Nephron (organoid): ENCODE measurements at regions not wholly inside any gene's neighbourhood (a gene's known extent, or its start where the extent isn't known, plus 50 kb on each side); places are given as distances from the start of the nearest gene placed in this dataset.
A peak's percentile ranks its signal among the peaks of the same experiment; 100 is the strongest.

Experiments used
- H3K27ac Mint-ChIP-seq, 3 experiments: 2 replicates each; pipeline ENCODE4 v1.8.0; 2020; ENCODE audit warnings: mixed read lengths in 3 of 3, mild to moderate bottlenecking in 2 of 3, moderate library complexity in 1 of 3
- H3K27me3 Mint-ChIP-seq: 2 replicates; pipeline ENCODE4 v1.8.0; 2021; ENCODE audit warnings: low read depth, mild to moderate bottlenecking, moderate library complexity, mixed read lengths
- H3K36me3 Mint-ChIP-seq: 2 replicates; pipeline ENCODE4 v1.8.0; 2020; ENCODE audit warnings: low read depth, mixed read lengths
- H3K4me1 Mint-ChIP-seq: 2 replicates; pipeline ENCODE4 v1.8.0; 2020; ENCODE audit warnings: mixed read lengths
- H3K4me3 Mint-ChIP-seq, 3 experiments: 2 replicates each; pipeline ENCODE4 v1.8.0; 2020; ENCODE audit warnings: mild to moderate bottlenecking in 3 of 3, mixed read lengths in 3 of 3, moderate library complexity in 2 of 3
- H3K9me3 Mint-ChIP-seq: 2 replicates; pipeline ENCODE4 v1.8.0; 2020; ENCODE audit warnings: mixed read lengths
- CTCF ChIP-seq, 3 experiments: fragments of 200-600 bp; sonication (generic); IDR thresholded peaks; one replicate each; pipeline ENCODE4 v1.5.0; 2021; ENCODE audit warnings: antibody characterized with exemption in 3 of 3; ENCODE audit not compliant: unreplicated experiment in 3 of 3

GRCh38 chr3:174749143-174749542 lies 110.0 kb upstream of the NAALADL2 start:
- no peak for TF ChIP-seq CTCF (IDR thresholded peaks at IDR 0.05; ENCODE audit: unreplicated experiment in 3 of 3)
- Mint-ChIP-seq H3K4me3 (no peak overlapping the region), H3K27ac (no peak overlapping the region), H3K27me3 (no peaks in the 10 kb centered on the region), H3K9me3 (peaks cover 13% of the 10 kb centered on the region), H3K36me3 (peaks cover 7% of the 10 kb centered on the region), H3K4me1 (no peaks in the 10 kb centered on the region)

GRCh38 chr3:174755833-174756829 lies 103.0 kb upstream of the NAALADL2 start:
- Mint-ChIP-seq H3K4me1 (no peaks in the 10 kb centered on the region), H3K9me3 (no peaks in the 10 kb centered on the region), H3K36me3 (no peaks in the 10 kb centered on the region), H3K27ac (no peak overlapping the region), H3K4me3 (no peak overlapping the region), H3K27me3 (no peaks in the 10 kb centered on the region)
- TF ChIP-seq CTCF (IDR thresholded peaks at IDR 0.05; ENCODE audit: unreplicated experiment in 3 of 3): no peak

- Mint-ChIP-seq H3K4me3 (no peak overlapping the region), H3K4me1 (no peaks in the 10 kb centered on the region), H3K9me3 (no peaks in the 10 kb centered on the region), H3K27me3 (no peaks in the 10 kb centered on the region), H3K36me3 (no peaks in the 10 kb centered on the region), H3K27ac (no peak overlapping the region)
- TF ChIP-seq CTCF (IDR thresholded peaks at IDR 0.05; ENCODE audit: unreplicated experiment in 3 of 3): no peak
These were observed 100.2 kb upstream of the NAALADL2 start for GRCh38 chr3:174758943-174759342.

- Mint-ChIP-seq H3K4me1 (peaks cover 4% of the 10 kb centered on the region), H3K27ac (peak overlapping the region in 2 of 3 experiments; percentile 21 to 48), H3K4me3 (no peak overlapping the region), H3K9me3 (no peaks in the 10 kb centered on the region), H3K36me3 (no peaks in the 10 kb centered on the region), H3K27me3 (no peaks in the 10 kb centered on the region)
- TF ChIP-seq CTCF (IDR thresholded peaks at IDR 0.05; ENCODE audit: unreplicated experiment in 3 of 3): no peak
These were observed 91.7 kb upstream of the NAALADL2 start for GRCh38 chr3:174767406-174767805.

- no peaks in the 10 kb centered on the region for H3K9me3 Mint-ChIP-seq
- H3K27ac Mint-ChIP-seq: peak overlapping the region in 2 of 3 experiments; percentile 21 to 48
- H3K4me1 Mint-ChIP-seq: peaks cover 4% of the 10 kb centered on the region
- no peak for TF ChIP-seq CTCF (IDR thresholded peaks at IDR 0.05; ENCODE audit: unreplicated experiment in 3 of 3)
- no peaks in the 10 kb centered on the region for H3K36me3 Mint-ChIP-seq
- no peaks in the 10 kb centered on the region for H3K27me3 Mint-ChIP-seq
- H3K4me3 Mint-ChIP-seq: no peak overlapping the region
These were observed 91.2 kb upstream of the NAALADL2 start for GRCh38 chr3:174767853-174768382.
